K562 (cell line): ENCODE measurements at regions not wholly inside any gene's neighbourhood (a gene's known extent, or its start where the extent isn't known, plus 50 kb on each side); places are given as distances from the start of the nearest gene placed in this dataset.

Experiments
- POLR2AphosphoS5 ChIP-seq: IDR thresholded peaks from 2 replicates; pipeline ENCODE4 v1.6.1; 2011; ENCODE audit warnings: mild to moderate bottlenecking, low read depth, low read length, moderate library complexity; ENCODE audit not compliant: control insufficient read depth, insufficient read depth
- TF ChIP-seq, protein P1 (sequence below): fragments of 250-450 bp; sonication (Bioruptor Pico); IDR thresholded peaks from 2 replicates; pipeline ENCODE4 v1.8.0; 2021; ENCODE audit warnings: moderate library complexity, mild to moderate bottlenecking, inconsistent platforms

GRCh38 chr1:203934027-203934426 is 72.6 kb downstream of the SNRPE start:
- TF ChIP-seq POLR2AphosphoS5, result no peak
- TF ChIP-seq, protein P1, sequence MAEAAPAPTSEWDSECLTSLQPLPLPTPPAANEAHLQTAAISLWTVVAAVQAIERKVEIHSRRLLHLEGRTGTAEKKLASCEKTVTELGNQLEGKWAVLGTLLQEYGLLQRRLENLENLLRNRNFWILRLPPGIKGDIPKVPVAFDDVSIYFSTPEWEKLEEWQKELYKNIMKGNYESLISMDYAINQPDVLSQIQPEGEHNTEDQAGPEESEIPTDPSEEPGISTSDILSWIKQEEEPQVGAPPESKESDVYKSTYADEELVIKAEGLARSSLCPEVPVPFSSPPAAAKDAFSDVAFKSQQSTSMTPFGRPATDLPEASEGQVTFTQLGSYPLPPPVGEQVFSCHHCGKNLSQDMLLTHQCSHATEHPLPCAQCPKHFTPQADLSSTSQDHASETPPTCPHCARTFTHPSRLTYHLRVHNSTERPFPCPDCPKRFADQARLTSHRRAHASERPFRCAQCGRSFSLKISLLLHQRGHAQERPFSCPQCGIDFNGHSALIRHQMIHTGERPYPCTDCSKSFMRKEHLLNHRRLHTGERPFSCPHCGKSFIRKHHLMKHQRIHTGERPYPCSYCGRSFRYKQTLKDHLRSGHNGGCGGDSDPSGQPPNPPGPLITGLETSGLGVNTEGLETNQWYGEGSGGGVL, result no peak
